K562 (cell line): ENCODE measurements at regions not wholly inside any gene's neighbourhood (a gene's known extent, or its start where the extent isn't known, plus 50 kb on each side); places are given as distances from the start of the nearest gene placed in this dataset.

Source experiments
- ATAC-seq: fragments of 200-7000 bp; cut with Tn5 transposase; 3 replicates; pipeline ENCODE4 v1.9.1; 2020; ENCODE audit warnings: moderate library complexity
- BruUV-seq: library from RNA; stranded (reverse); fragments of 400-500 nt; replicated peaks from 2 replicates; lab custom pipeline; 2021; lab: Mats Ljungman, UMichigan
- CTCF ChIA-PET: fragments of 300-600 bp; formaldehyde crosslinking; extraction: SDS; loops from one replicate; lab custom pipeline; 2021; ENCODE audit warnings: low intra/inter-chr PET ratio; lab: Yijun Ruan, JAX
- POLR2A ChIA-PET: fragments of 300-600, 350-650 bp; sonication (Branson Sonifier 250); formaldehyde crosslinking; extraction: SDS; loops from one replicate; lab custom pipeline; 2021; ENCODE audit warnings: antibody characterized with exemption, inconsistent platforms; lab: Yijun Ruan, JAX
- DNase-seq, 4 experiments: peaks; one replicate each; pipeline versions ENCODE4 v3.0.0 to v3.0.0-alpha.2; 2011 to 2018; ENCODE audit warnings: low spot score in 3 of 4, mixed read lengths in 3 of 4; ENCODE audit errors: extremely low read depth in 1 of 4
- FAIRE-seq: peaks from 2 replicates; lab custom pipeline; 2011; peaks lifted over from hg19 to GRCh38; lab: Jason Lieb, UNC
- H2AFZ ChIP-seq: 2 replicates; pipeline ENCODE4 v1.6.0; 2011; ENCODE audit warnings: low read depth, low read length, control low read depth, inconsistent platforms
- H3K27ac ChIP-seq: fragments of 200-600 bp; 3 replicates; pipeline ENCODE4 v1.8.0; 2011; ENCODE audit warnings: low read depth, mild to moderate bottlenecking, control low read depth, inconsistent platforms, low read length, moderate library complexity, mixed read lengths; ENCODE audit errors: extremely low read depth
- H3K27me3 ChIP-seq, 2 experiments: fragments of 300-600 bp in 1 of 2; 2 replicates in 1 of 2; 3 replicates in 1 of 2; pipeline versions ENCODE4 v1.6.0 to v1.8.0; 2011; ENCODE audit warnings: inconsistent platforms in 2 of 2, low read length in 2 of 2, mild to moderate bottlenecking in 1 of 2, mixed read lengths in 1 of 2, moderate library complexity in 1 of 2; ENCODE audit not compliant: control insufficient read depth in 2 of 2, insufficient read depth in 2 of 2
- H3K36me3 ChIP-seq: fragments of 300-600 bp; 3 replicates; pipeline ENCODE4 v1.8.0; 2011; ENCODE audit warnings: mild to moderate bottlenecking, low read length, inconsistent platforms; ENCODE audit not compliant: control insufficient read depth, insufficient read depth
- H3K4me1 ChIP-seq, 2 experiments: fragments of 200-600 bp in 1 of 2; replicated peaks in 1 of 2; 2 replicates in 1 of 2; 3 replicates in 1 of 2; pipeline versions ENCODE4 v1.5.1 to v1.8.0; 2011; ENCODE audit warnings: inconsistent platforms in 2 of 2, low read length in 2 of 2, mild to moderate bottlenecking in 1 of 2, mixed read lengths in 1 of 2, moderate library complexity in 1 of 2; ENCODE audit not compliant: control insufficient read depth in 2 of 2, insufficient read depth in 2 of 2
- H3K4me2 ChIP-seq: 2 replicates; pipeline ENCODE4 v1.6.1; 2011; ENCODE audit warnings: low read length, control low read depth, inconsistent platforms, mixed read lengths; ENCODE audit not compliant: insufficient read depth
- H3K4me3 ChIP-seq: fragments of 200-600 bp; sonication (generic), shearing (Covaris generic); 2 replicates; pipeline ENCODE4 v1.5.1; 2016; ENCODE audit warnings: control low read depth, inconsistent platforms
- H3K79me2 ChIP-seq: fragments of 200-600 bp; 3 replicates; pipeline ENCODE4 v1.8.0; 2011; ENCODE audit warnings: low read length, inconsistent platforms; ENCODE audit not compliant: control insufficient read depth, insufficient read depth
- H3K9ac ChIP-seq, 2 experiments: 2 replicates each; pipeline versions ENCODE4 v1.6.0 to v1.6.1; 2011; ENCODE audit warnings: low read depth in 2 of 2, low read length in 2 of 2, control low read depth in 1 of 2, inconsistent platforms in 1 of 2, mild to moderate bottlenecking in 1 of 2, mixed read lengths in 1 of 2; ENCODE audit not compliant: insufficient read depth in 1 of 2
- H3K9me1 ChIP-seq: one replicate; pipeline ENCODE4 v1.6.0; 2011; ENCODE audit warnings: inconsistent platforms, mild to moderate bottlenecking, low read length, moderate library complexity; ENCODE audit not compliant: control insufficient read depth, insufficient read depth
- H3K9me3 ChIP-seq: replicated peaks from 2 replicates; pipeline ENCODE4 v1.5.1; 2011; ENCODE audit warnings: low read depth, low read length, inconsistent platforms; ENCODE audit not compliant: control insufficient read depth, insufficient read depth
- H4K20me1 ChIP-seq: replicated peaks from 2 replicates; pipeline ENCODE4 v1.6.1; 2011; ENCODE audit warnings: low read length, inconsistent platforms, mixed read lengths; ENCODE audit not compliant: control insufficient read depth, insufficient read depth
- HNRNPLL ChIP-seq: fragments of 200-400 bp; formaldehyde crosslinking; IDR thresholded peaks from 2 replicates; pipeline ENCODE4 v1.6.1; 2017; ENCODE audit warnings: low read length, low read depth, mild to moderate bottlenecking; ENCODE audit not compliant: poor library complexity, severe bottlenecking
- L3MBTL2 ChIP-seq: fragments of 450-650 bp; IDR thresholded peaks from 2 replicates; pipeline ENCODE4 v1.6.1; 2016; ENCODE audit warnings: mild to moderate bottlenecking, moderate library complexity
- RAD21 ChIP-seq, 2 experiments: fragments of 250-450 bp in 1 of 2; fragments of 450-650 bp in 1 of 2; sonication (Bioruptor Pico) in 1 of 2; formaldehyde crosslinking in 1 of 2; IDR thresholded peaks in 1 of 2; conservative IDR thresholded peaks in 1 of 2; 2 replicates each; pipeline versions ENCODE4 v1.4.0 to v1.8.0; 2020 to 2022; ENCODE audit warnings: mild to moderate bottlenecking in 2 of 2, moderate library complexity in 1 of 2
- RAD51 ChIP-seq: fragments of 450-650 bp; IDR thresholded peaks from 2 replicates; pipeline ENCODE4 v1.7.1; 2016; ENCODE audit warnings: low read depth, mild to moderate bottlenecking, borderline replicate concordance
- SMC3 ChIP-seq: conservative IDR thresholded peaks from 2 replicates; pipeline ENCODE4 v1.6.1; 2011; ENCODE audit warnings: low read depth, low read length, improper control_type of control experiment; ENCODE audit not compliant: insufficient read depth
- ZNF79 ChIP-seq: fragments of 250-450 bp; sonication (Bioruptor Pico); IDR thresholded peaks from 2 replicates; pipeline ENCODE4 v1.4.0; 2020; ENCODE audit warnings: low read depth, mild to moderate bottlenecking, moderate library complexity
- WGBS: fragments of 100-300 bp; shearing (Covaris generic); methylation state at CpG from one replicate; pipeline ENCODE4 v1.1.6; 2016; ENCODE audit warnings: low coverage, mixed read lengths; ENCODE audit not compliant: insufficient coverage; ENCODE audit errors: missing lambda C conversion rate; 5-methylcytosine and 5-hydroxymethylcytosine counted together
- in situ Hi-C: fragments of 300-500 bp; cut with MboI; formaldehyde crosslinking; loops from 4 replicates; pipeline ENCODE4 v1.15.0; 2018; ENCODE audit warnings: inconsistent platforms, mixed read lengths
- intact Hi-C: fragments of 100-400 bp; cut with micrococcal nuclease; formaldehyde crosslinking; loops from 2 replicates; pipeline ENCODE4 v1.14.2; 2022
- TF ChIP-seq, protein P1 (sequence below): fragments of 450-650 bp; formaldehyde crosslinking; IDR thresholded peaks from 2 replicates; pipeline ENCODE4 v1.4.0; 2022; ENCODE audit warnings: missing genetic modification characterization
- TF ChIP-seq, protein P2 (sequence below), 3 experiments: IDR thresholded peaks in 2 of 3; conservative IDR thresholded peaks in 1 of 3; 2 replicates each; pipeline ENCODE4 v1.5.1; 2011 to 2012; ENCODE audit warnings: low read length in 3 of 3, mild to moderate bottlenecking in 3 of 3, control low read depth in 2 of 3, improper control_type of control experiment in 1 of 3, inconsistent platforms in 1 of 3, low read depth in 1 of 3, mixed read lengths in 1 of 3, moderate library complexity in 1 of 3; ENCODE audit not compliant: insufficient read depth in 2 of 3
- TF ChIP-seq, protein P3 (sequence below): sonication (generic); formaldehyde crosslinking; IDR thresholded peaks from 2 replicates; pipeline ENCODE4 v1.9.0; 2022; ENCODE audit warnings: mild to moderate bottlenecking, missing genetic modification reagents
- TF ChIP-seq, protein P4 (sequence below), 2 experiments: fragments of 450-650 bp; IDR thresholded peaks; 2 replicates each; pipeline ENCODE4 v1.6.1; 2018; ENCODE audit warnings: mild to moderate bottlenecking in 2 of 2, low read depth in 1 of 2; ENCODE audit not compliant: partially characterized antibody in 2 of 2

DNA sequence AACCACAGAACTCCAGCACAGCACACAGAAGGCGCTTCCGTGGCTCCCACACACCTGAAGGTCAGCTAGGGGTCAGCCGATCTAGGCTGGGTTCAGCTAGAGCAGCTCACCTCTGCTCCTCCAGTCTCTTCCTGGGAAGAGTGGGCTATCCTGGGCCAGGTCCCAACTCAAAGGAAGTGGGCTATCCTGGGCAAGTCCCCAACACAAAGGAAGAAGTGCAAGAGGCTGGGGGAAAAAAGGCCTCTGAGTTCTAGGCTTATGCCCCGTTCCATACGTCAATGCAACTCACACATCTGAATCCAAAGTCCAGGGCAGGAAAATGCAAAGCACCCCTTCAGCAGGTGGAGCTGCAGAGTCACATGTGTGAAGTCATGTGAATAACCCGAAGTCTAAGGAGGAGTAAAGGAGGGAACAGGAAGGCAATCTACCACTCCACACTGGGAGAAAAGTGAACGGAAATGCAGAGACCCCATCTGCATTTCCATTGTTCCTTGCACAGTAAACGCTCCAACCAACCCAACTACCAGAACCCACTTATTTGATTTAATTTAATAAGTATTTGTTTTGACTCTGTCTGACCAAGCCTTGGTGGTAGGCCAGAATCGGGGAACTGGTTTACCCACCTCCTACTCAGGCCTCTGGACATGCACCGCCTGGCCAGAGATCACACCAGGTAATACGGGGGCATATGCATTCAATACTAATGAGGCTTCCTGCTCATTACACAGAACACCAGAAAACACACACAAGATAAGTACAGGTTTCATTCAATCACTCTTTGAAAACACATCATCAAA is 95.5 kb upstream of the RNF32 start:
- peaks cover 44 to 64% of the 10 kb centered on the region in 2 experiments for H3K27me3 ChIP-seq
- in situ Hi-C loops, result no loop called here
- peaks cover 0 to 4% of the 10 kb centered on the region in 2 experiments; a peak in 4 of 5 replicates for H3K4me1 ChIP-seq
- H3K9ac ChIP-seq, result no peak overlapping the region
- POLR2A ChIA-PET, result interaction anchor here (1.3 kb wide), 1 partner anchor 28 kb away, joined by 3 read pairs; no protein-coding TSS in a partner anchor
- H3K27ac ChIP-seq, result no peak overlapping the region
- H3K9me1 ChIP-seq, result no peaks in the 10 kb centered on the region
- H4K20me1 ChIP-seq, result no peaks in the 10 kb centered on the region
- H2AFZ ChIP-seq, result no peak overlapping the region
- DNase-seq (peak in 1 of 4 experiments; percentile 27), ATAC-seq (peak; percentile 61), FAIRE-seq (peak; percentile 63)
- CTCF ChIA-PET, result interaction anchor here (0.6 kb wide), 1 partner anchor 165 kb away, joined by 3 read pairs; no protein-coding TSS in a partner anchor
- no TSS peak for BruUV-seq
- no peaks in the 10 kb centered on the region for H3K9me3 ChIP-seq
- WGBS, result 20% methylated on average over 11 of the region's 11 CpGs
- intact Hi-C loops, result loop anchor here (10.0 kb wide), 2 partner anchors 100 to 270 kb away; partner anchors contain the start of gene RNF32
- H3K4me2 ChIP-seq, result no peak overlapping the region
- H3K79me2 ChIP-seq, result no peaks in the 10 kb centered on the region
- H3K36me3 ChIP-seq, result no peaks in the 10 kb centered on the region
- no peak overlapping the region for H3K4me3 ChIP-seq
- TF ChIP-seq L3MBTL2 (peak; percentile 52; the same call in 1 of the 2 replicates), RAD21 (CRISPR knock-in tag; conservative IDR thresholded peaks at IDR 0.05 in 1 of 2, IDR thresholded peaks at IDR 0.05 in 1 of 2) (peak in 1 of 2 experiments; percentile 52; a peak in 2 of 4 replicates), RAD51 (0 out of 2 replicates have a peak, but pooled peaks have one; percentile 17), HNRNPLL (peak; percentile 19), SMC3 (peak; percentile 22; the same call in 1 of the 2 replicates), ZNF79 (CRISPR knock-in tag) (no peak)
- TF ChIP-seq, protein P1, sequence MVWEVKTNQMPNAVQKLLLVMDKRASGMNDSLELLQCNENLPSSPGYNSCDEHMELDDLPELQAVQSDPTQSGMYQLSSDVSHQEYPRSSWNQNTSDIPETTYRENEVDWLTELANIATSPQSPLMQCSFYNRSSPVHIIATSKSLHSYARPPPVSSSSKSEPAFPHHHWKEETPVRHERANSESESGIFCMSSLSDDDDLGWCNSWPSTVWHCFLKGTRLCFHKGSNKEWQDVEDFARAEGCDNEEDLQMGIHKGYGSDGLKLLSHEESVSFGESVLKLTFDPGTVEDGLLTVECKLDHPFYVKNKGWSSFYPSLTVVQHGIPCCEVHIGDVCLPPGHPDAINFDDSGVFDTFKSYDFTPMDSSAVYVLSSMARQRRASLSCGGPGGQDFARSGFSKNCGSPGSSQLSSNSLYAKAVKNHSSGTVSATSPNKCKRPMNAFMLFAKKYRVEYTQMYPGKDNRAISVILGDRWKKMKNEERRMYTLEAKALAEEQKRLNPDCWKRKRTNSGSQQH (CRISPR knock-in tag), result no peak
- TF ChIP-seq, protein P2, sequence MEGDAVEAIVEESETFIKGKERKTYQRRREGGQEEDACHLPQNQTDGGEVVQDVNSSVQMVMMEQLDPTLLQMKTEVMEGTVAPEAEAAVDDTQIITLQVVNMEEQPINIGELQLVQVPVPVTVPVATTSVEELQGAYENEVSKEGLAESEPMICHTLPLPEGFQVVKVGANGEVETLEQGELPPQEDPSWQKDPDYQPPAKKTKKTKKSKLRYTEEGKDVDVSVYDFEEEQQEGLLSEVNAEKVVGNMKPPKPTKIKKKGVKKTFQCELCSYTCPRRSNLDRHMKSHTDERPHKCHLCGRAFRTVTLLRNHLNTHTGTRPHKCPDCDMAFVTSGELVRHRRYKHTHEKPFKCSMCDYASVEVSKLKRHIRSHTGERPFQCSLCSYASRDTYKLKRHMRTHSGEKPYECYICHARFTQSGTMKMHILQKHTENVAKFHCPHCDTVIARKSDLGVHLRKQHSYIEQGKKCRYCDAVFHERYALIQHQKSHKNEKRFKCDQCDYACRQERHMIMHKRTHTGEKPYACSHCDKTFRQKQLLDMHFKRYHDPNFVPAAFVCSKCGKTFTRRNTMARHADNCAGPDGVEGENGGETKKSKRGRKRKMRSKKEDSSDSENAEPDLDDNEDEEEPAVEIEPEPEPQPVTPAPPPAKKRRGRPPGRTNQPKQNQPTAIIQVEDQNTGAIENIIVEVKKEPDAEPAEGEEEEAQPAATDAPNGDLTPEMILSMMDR (IDR thresholded peaks at IDR 0.05 in 2 of 3, conservative IDR thresholded peaks at IDR 0.05 in 1 of 3; ENCODE audit: insufficient read depth in 2 of 3, low read depth in 1 of 3, low read length in 3 of 3), result peak; percentile 7 to 44 (median 29); a peak in 4 of 6 replicates
- TF ChIP-seq, protein P3, sequence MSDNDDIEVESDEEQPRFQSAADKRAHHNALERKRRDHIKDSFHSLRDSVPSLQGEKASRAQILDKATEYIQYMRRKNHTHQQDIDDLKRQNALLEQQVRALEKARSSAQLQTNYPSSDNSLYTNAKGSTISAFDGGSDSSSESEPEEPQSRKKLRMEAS (CRISPR knock-in tag), result peak; percentile 31; the same call in 1 of the 2 replicates
- TF ChIP-seq, protein P4, sequence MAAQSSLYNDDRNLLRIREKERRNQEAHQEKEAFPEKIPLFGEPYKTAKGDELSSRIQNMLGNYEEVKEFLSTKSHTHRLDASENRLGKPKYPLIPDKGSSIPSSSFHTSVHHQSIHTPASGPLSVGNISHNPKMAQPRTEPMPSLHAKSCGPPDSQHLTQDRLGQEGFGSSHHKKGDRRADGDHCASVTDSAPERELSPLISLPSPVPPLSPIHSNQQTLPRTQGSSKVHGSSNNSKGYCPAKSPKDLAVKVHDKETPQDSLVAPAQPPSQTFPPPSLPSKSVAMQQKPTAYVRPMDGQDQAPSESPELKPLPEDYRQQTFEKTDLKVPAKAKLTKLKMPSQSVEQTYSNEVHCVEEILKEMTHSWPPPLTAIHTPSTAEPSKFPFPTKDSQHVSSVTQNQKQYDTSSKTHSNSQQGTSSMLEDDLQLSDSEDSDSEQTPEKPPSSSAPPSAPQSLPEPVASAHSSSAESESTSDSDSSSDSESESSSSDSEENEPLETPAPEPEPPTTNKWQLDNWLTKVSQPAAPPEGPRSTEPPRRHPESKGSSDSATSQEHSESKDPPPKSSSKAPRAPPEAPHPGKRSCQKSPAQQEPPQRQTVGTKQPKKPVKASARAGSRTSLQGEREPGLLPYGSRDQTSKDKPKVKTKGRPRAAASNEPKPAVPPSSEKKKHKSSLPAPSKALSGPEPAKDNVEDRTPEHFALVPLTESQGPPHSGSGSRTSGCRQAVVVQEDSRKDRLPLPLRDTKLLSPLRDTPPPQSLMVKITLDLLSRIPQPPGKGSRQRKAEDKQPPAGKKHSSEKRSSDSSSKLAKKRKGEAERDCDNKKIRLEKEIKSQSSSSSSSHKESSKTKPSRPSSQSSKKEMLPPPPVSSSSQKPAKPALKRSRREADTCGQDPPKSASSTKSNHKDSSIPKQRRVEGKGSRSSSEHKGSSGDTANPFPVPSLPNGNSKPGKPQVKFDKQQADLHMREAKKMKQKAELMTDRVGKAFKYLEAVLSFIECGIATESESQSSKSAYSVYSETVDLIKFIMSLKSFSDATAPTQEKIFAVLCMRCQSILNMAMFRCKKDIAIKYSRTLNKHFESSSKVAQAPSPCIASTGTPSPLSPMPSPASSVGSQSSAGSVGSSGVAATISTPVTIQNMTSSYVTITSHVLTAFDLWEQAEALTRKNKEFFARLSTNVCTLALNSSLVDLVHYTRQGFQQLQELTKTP (IDR thresholded peaks at IDR 0.05; ENCODE audit: low read depth in 1 of 2, partially characterized antibody in 2 of 2), result no peak
